OCI-LY7 (cell line): ENCODE measurements at regions not wholly inside any gene's neighbourhood (a gene's known extent, or its start where the extent isn't known, plus 50 kb on each side); places are given as distances from the start of the nearest gene placed in this dataset.

Source experiments
- BruUV-seq: library from RNA; stranded (reverse); fragments of 400-500 nt; replicated peaks from 2 replicates; lab custom pipeline; 2021; lab: Mats Ljungman, UMichigan
- CTCF ChIA-PET: fragments of 300-600 bp; sonication (Branson Sonifier 250); formaldehyde crosslinking; loops from one replicate; lab custom pipeline; 2022; ENCODE audit warnings: antibody characterized with exemption; ENCODE audit not compliant: unreplicated experiment; lab: Charles Lee
- POLR2A ChIA-PET: fragments of 300-600 bp; sonication (Branson Sonifier 250); formaldehyde crosslinking; loops from one replicate; lab custom pipeline; 2022; ENCODE audit warnings: antibody characterized with exemption; lab: Charles Lee
- DNase-seq: peaks from one replicate; pipeline ENCODE4 v3.0.0-alpha.2; 2015; ENCODE audit warnings: low spot score
- H2AFZ ChIP-seq: fragments of 200-600 bp; sonication (generic), shearing (Covaris generic); 2 replicates; pipeline ENCODE4 v1.6.1; 2014; ENCODE audit warnings: mild to moderate bottlenecking, antibody characterized with exemption, low read length, moderate library complexity
- H3K27ac ChIP-seq: fragments of 200-600 bp; sonication (generic); 2 replicates; pipeline ENCODE4 v1.5.1; 2014; ENCODE audit warnings: mixed run types, low read depth, mild to moderate bottlenecking, moderate library complexity, low read length, inconsistent platforms; ENCODE audit not compliant: poor library complexity, severe bottlenecking
- H3K36me3 ChIP-seq: fragments of 200-600 bp; sonication (generic); 2 replicates; pipeline ENCODE4 v1.6.1; 2014; ENCODE audit warnings: mild to moderate bottlenecking, antibody characterized with exemption, low read length, moderate library complexity, mixed read lengths; ENCODE audit not compliant: insufficient read depth
- H3K4me1 ChIP-seq: fragments of 200-600 bp; sonication (generic); 2 replicates; pipeline ENCODE4 v1.5.1; 2014; ENCODE audit warnings: mild to moderate bottlenecking, low read length; ENCODE audit not compliant: insufficient read depth, poor library complexity, severe bottlenecking
- H3K4me2 ChIP-seq: fragments of 200-600 bp; sonication (generic); 2 replicates; pipeline ENCODE4 v1.6.1; 2014; ENCODE audit warnings: mild to moderate bottlenecking, low read length
- H3K4me3 ChIP-seq: fragments of 200-600 bp; sonication (generic); 2 replicates; pipeline ENCODE4 v1.5.1; 2014; ENCODE audit warnings: mild to moderate bottlenecking, low read depth, low read length; ENCODE audit not compliant: poor library complexity, severe bottlenecking
- H3K79me2 ChIP-seq: fragments of 200-600 bp; sonication (generic); 2 replicates; pipeline ENCODE4 v1.6.1; 2016; ENCODE audit warnings: low read depth, mild to moderate bottlenecking, low read length, moderate library complexity, mixed read lengths; ENCODE audit not compliant: insufficient read depth
- H3K9me2 ChIP-seq: fragments of 200-600 bp; sonication (generic); 2 replicates; pipeline ENCODE4 v1.6.1; 2016; ENCODE audit warnings: mild to moderate bottlenecking, low read length, mixed read lengths; ENCODE audit not compliant: insufficient read depth
- H3K9me3 ChIP-seq: fragments of 200-600 bp; sonication (generic); 2 replicates; pipeline ENCODE4 v1.6.1; 2014; ENCODE audit warnings: mild to moderate bottlenecking, mixed run types, low read length, mixed read lengths
- H4K20me1 ChIP-seq: fragments of 200-600 bp; sonication (generic); 2 replicates; pipeline ENCODE4 v1.6.1; 2014; ENCODE audit warnings: mild to moderate bottlenecking, antibody characterized with exemption, low read length, moderate library complexity, mixed read lengths; ENCODE audit not compliant: insufficient read depth
- CTCF ChIP-seq: fragments of 200-600 bp; sonication (generic); conservative IDR thresholded peaks from 2 replicates; pipeline ENCODE4 v1.5.1; 2014; ENCODE audit warnings: mild to moderate bottlenecking, antibody characterized with exemption, low read length, moderate library complexity, mixed read lengths
- EZH2phosphoT487 ChIP-seq: fragments of 200-600 bp; sonication (generic); IDR thresholded peaks from 2 replicates; pipeline ENCODE4 v1.6.1; 2018; ENCODE audit warnings: low read depth, borderline replicate concordance, mild to moderate bottlenecking, mixed run types, antibody characterized with exemption, low read length, moderate library complexity, mixed read lengths
- intact Hi-C: fragments of 100-400 bp; cut with micrococcal nuclease; formaldehyde crosslinking; loops from one replicate; pipeline ENCODE4 v1.10.0; 2022; ENCODE audit not compliant: unreplicated experiment

DNA sequence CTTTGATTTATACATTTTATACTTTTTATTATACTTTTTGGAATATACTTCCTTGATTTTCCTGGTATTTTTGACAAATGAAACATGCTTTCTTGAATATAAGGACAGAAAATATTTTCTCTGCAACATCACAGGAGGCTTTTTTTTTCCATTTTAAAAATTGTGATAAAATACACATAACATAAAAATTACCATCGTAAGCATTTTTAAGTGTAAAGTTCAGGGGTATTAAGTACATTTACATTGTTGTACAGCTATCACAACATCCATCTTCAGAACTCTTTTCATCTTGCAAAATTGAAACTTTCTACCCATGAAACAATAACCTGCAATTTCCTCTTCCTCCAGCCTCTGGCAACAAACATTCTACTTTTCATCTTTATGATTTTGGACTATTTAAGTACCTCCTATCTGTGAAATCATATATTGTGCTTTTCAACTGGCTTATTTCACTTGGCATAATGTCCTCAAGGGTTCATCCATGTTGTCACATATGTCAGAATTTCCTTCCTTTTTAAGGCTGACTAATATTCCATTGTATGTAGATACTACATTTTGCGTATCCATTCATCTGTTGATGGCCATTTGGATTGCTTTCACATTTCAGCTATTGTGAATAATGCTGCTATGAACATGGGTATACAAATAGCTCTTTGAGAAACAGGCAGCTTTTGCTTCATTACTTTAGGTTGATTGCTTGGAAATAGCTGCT, 412.6 kb downstream of the RAPGEF2 start:
- CTCF ChIA-PET, result no interaction called here
- POLR2A ChIA-PET, result no interaction called here
- H3K36me3 ChIP-seq, result no peaks in the 10 kb centered on the region

GRCh38 chr4:159516556-159517140, 413.8 kb downstream of the RAPGEF2 start:
- H2AFZ ChIP-seq, result no peak overlapping the region
- POLR2A ChIA-PET, result interaction anchor here (0.7 to 0.8 kb wide), 2 partner anchors 11 to 237 kb away, joined by 3 read pairs; no protein-coding TSS in a partner anchor
- H3K36me3 ChIP-seq, result no peaks in the 10 kb centered on the region
- H3K9me3 ChIP-seq, result no peaks in the 10 kb centered on the region
- no peaks in the 10 kb centered on the region for H3K79me2 ChIP-seq
- no peaks in the 10 kb centered on the region for H4K20me1 ChIP-seq
- TF ChIP-seq EZH2phosphoT487 (no peak), CTCF (no peak)
- H3K4me1 ChIP-seq, result no peaks in the 10 kb centered on the region
- no peak for DNase-seq
- CTCF ChIA-PET, result no interaction called here
- BruUV-seq, result no TSS peak
- H3K4me2 ChIP-seq, result no peak overlapping the region
- no peaks in the 10 kb centered on the region for H3K9me2 ChIP-seq
- no peak overlapping the region for H3K27ac ChIP-seq
- intact Hi-C loops, result no loop called here
- H3K4me3 ChIP-seq, result no peak overlapping the region

More for the DNA sequence above, 412.6 kb downstream of the RAPGEF2 start:
- intact Hi-C loops, result no loop called here
- Histone ChIP-seq H4K20me1 (no peaks in the 10 kb centered on the region), H3K4me2 (no peak overlapping the region), H2AFZ (no peak overlapping the region), H3K27ac (no peak overlapping the region), H3K4me3 (no peak overlapping the region), H3K9me3 (no peaks in the 10 kb centered on the region), H3K4me1 (no peaks in the 10 kb centered on the region), H3K9me2 (no peaks in the 10 kb centered on the region), H3K79me2 (no peaks in the 10 kb centered on the region)
- no peak for TF ChIP-seq EZH2phosphoT487
- no peak for TF ChIP-seq CTCF
- no TSS peak for BruUV-seq
- DNase-seq, result no peak

- H3K27ac ChIP-seq, result no peak overlapping the region
- H4K20me1 ChIP-seq, result no peaks in the 10 kb centered on the region
- H3K79me2 ChIP-seq, result no peaks in the 10 kb centered on the region
- no peaks in the 10 kb centered on the region for H3K4me1 ChIP-seq
- no peak for TF ChIP-seq EZH2phosphoT487
- TF ChIP-seq CTCF, result no peak
- no peak overlapping the region for H3K4me3 ChIP-seq
- H3K9me2 ChIP-seq, result no peaks in the 10 kb centered on the region
- no peak overlapping the region for H3K4me2 ChIP-seq
- BruUV-seq, result no TSS peak
- H3K36me3 ChIP-seq, result no peaks in the 10 kb centered on the region
- H2AFZ ChIP-seq, result no peak overlapping the region
- intact Hi-C loops, result no loop called here
- no peaks in the 10 kb centered on the region for H3K9me3 ChIP-seq
- ChIA-PET CTCF (no interaction called here), POLR2A (no interaction called here)
- no peak for DNase-seq
These were observed 417.2 kb downstream of the RAPGEF2 start for GRCh38 chr4:159520074-159520473.
